GM21528 (cell line): ENCODE measurements at regions not wholly inside any gene's neighbourhood (a gene's known extent, or its start where the extent isn't known, plus 50 kb on each side); places are given as distances from the start of the nearest gene placed in this dataset.
"Not testable (repeated sequence)": the region's sequence is repeated elsewhere in the genome, so short reads cannot be mapped to it uniquely, and the experiment has no call there.

Experiments
- ATAC-seq: cut with Tn5 transposase; IDR thresholded peaks from one replicate; pipeline ENCODE4 v1.9.1; 2021; ENCODE audit warnings: mild to moderate bottlenecking, moderate library complexity; ENCODE audit not compliant: unreplicated experiment, low FRiP score

- no peak for ATAC-seq
Measured at GRCh38 chr9:115884846-115885245, 268.7 kb upstream of the PAPPA start.

GRCh38 chr9:115888131-115888530 is 265.5 kb upstream of the PAPPA start:
- ATAC-seq = no peak

GRCh38 chr9:115891929-115892328 is 261.7 kb upstream of the PAPPA start:
- ATAC-seq = no peak

GRCh38 chr9:115898478-115898877 is 255.1 kb upstream of the PAPPA start:
- not testable (repeated sequence) for ATAC-seq

GRCh38 chr9:115900698-115901097 is 252.9 kb upstream of the PAPPA start:
- no peak for ATAC-seq

- ATAC-seq = no peak
Measured at GRCh38 chr9:115910959-115911358, 242.6 kb upstream of the PAPPA start.

GRCh38 chr9:115912086-115912485 is 241.5 kb upstream of the PAPPA start:
- ATAC-seq = no peak

GRCh38 chr9:115913696-115914095 is 239.9 kb upstream of the PAPPA start:
- ATAC-seq = no peak

GRCh38 chr9:115914291-115914690 is 239.3 kb upstream of the PAPPA start:
- ATAC-seq = no peak

GRCh38 chr9:115921301-115921700 is 232.3 kb upstream of the PAPPA start:
- ATAC-seq = no peak

- no peak for ATAC-seq
Measured at GRCh38 chr9:115922444-115922843, 231.1 kb upstream of the PAPPA start.

- ATAC-seq = no peak
Measured at GRCh38 chr9:115923410-115923809, 230.2 kb upstream of the PAPPA start.

GRCh38 chr9:115923903-115924668 is 229.5 kb upstream of the PAPPA start:
- no peak for ATAC-seq

GRCh38 chr9:115924669-115924987 is 229.0 kb upstream of the PAPPA start:
- ATAC-seq = no peak

- no peak for ATAC-seq
Measured at GRCh38 chr9:115925424-115925823, 228.2 kb upstream of the PAPPA start.

- ATAC-seq = no peak
Measured at GRCh38 chr9:115930472-115930871, 223.1 kb upstream of the PAPPA start.

GRCh38 chr9:115938479-115938878 is 215.1 kb upstream of the PAPPA start:
- no peak for ATAC-seq

- ATAC-seq = no peak
Measured at GRCh38 chr9:115939065-115939765, 214.4 kb upstream of the PAPPA start.

GRCh38 chr9:115941561-115942315 is 211.9 kb upstream of the PAPPA start:
- no peak for ATAC-seq

- ATAC-seq = no peak
Measured at GRCh38 chr9:115943431-115944165, 210.0 kb upstream of the PAPPA start.
